Esophagus squamous epithelium (tissue), 5 donors: ENCODE measurements at regions not wholly inside any gene's neighbourhood (a gene's known extent, or its start where the extent isn't known, plus 50 kb on each side); places are given as distances from the start of the nearest gene placed in this dataset.
A peak's percentile ranks its signal among the peaks of the same experiment; 100 is the strongest.

ENCODE experiments used
- DNase-seq: peaks from one replicate; lab custom pipeline; 2025; lab: John Stamatoyannopoulos, UW
- H3K27ac ChIP-seq, 4 donors: fragments of 200-600 bp; sonication (generic); one replicate each; pipeline ENCODE4 v1.5.1; 2016 to 2019; ENCODE audit warnings: mild to moderate bottlenecking in 1 of 4
- H3K27me3 ChIP-seq, 4 donors: fragments of 200-600 bp; sonication (generic); 1 replicate in 3 of 4; 2 replicates in 1 of 4; pipeline versions ENCODE4 v1.5.1 to v1.6.0; 2017 to 2021; ENCODE audit warnings: antibody characterized with exemption in 1 of 4
- H3K36me3 ChIP-seq, 3 donors: fragments of 200-600 bp; sonication (generic); one replicate each; pipeline ENCODE4 v1.5.1; 2016 to 2019
- H3K4me1 ChIP-seq, 3 donors: fragments of 200-600 bp; sonication (generic); one replicate each; pipeline ENCODE4 v1.5.1; 2017 to 2019
- H3K4me3 ChIP-seq, 4 donors: fragments of 200-600 bp; sonication (generic); 1 replicate in 3 of 4; 2 replicates in 1 of 4; pipeline ENCODE4 v1.5.1; 2016 to 2019; ENCODE audit warnings: mild to moderate bottlenecking in 2 of 4, moderate library complexity in 1 of 4
- H3K9me3 ChIP-seq, 3 donors: fragments of 200-600 bp; sonication (generic); one replicate each; pipeline ENCODE4 v1.5.1; 2016 to 2019
- CTCF ChIP-seq, 6 experiments: fragments of 450-650 bp in 4 of 6; fragments of 200-600 bp in 2 of 6; sonication (generic) in 2 of 6; IDR thresholded peaks; one replicate each; pipeline ENCODE4 v1.5.1; 2016 to 2019; ENCODE audit warnings: antibody characterized with exemption in 6 of 6, mild to moderate bottlenecking in 4 of 6, moderate library complexity in 4 of 6
- POLR2A ChIP-seq, 4 donors: fragments of 450-650 bp; IDR thresholded peaks; one replicate each; pipeline ENCODE4 v1.6.1; 2017; ENCODE audit warnings: antibody characterized with exemption in 4 of 4, mild to moderate bottlenecking in 4 of 4, moderate library complexity in 3 of 4
- WGBS, 2 donors: methylation state at CpG; one replicate each; pipeline ENCODE4 v1.1.5; 2018; 5-methylcytosine and 5-hydroxymethylcytosine counted together
- intact Hi-C: fragments of 100-400 bp; cut with DNase I; formaldehyde crosslinking; loops from one replicate; pipeline ENCODE4 v1.15.0; 2022
- donor health status: DM: yes; HTN: yes; CAD: no.

GRCh38 chr6:105907301-105907700, 178.8 kb upstream of the PRDM1 start:
- Histone ChIP-seq H3K27ac (no peak overlapping the region), H3K27me3 (no peaks in the 10 kb centered on the region), H3K9me3 (no peaks in the 10 kb centered on the region), H3K4me1 (peaks cover 0 to 5% (median 0%) of the 10 kb centered on the region in 3 donors), H3K4me3 (no peak overlapping the region), H3K36me3 (no peaks in the 10 kb centered on the region)
- WGBS, 2 donors, result 63 to 91% methylated on average over 2 of the region's 2 CpGs
- TF ChIP-seq CTCF (IDR thresholded peaks at IDR 0.05), result no peak
- TF ChIP-seq POLR2A (IDR thresholded peaks at IDR 0.05), result no peak
- intact Hi-C loops, result no loop called here
- no peak for DNase-seq

GRCh38 chr6:105902401-105903031, 183.6 kb upstream of the PRDM1 start:
- Histone ChIP-seq H3K4me3 (no peak overlapping the region), H3K27me3 (no peaks in the 10 kb centered on the region), H3K4me1 (peaks cover 0 to 5% (median 0%) of the 10 kb centered on the region in 3 donors), H3K27ac (peak overlapping the region in 3 of 4 donors; percentile 30 to 60 (median 38)), H3K9me3 (no peaks in the 10 kb centered on the region), H3K36me3 (no peaks in the 10 kb centered on the region)
- intact Hi-C loops, result no loop called here
- 54 to 56% methylated on average over 8 of the region's 8 CpGs for WGBS, 2 donors
- TF ChIP-seq POLR2A (IDR thresholded peaks at IDR 0.05) (no peak), CTCF (IDR thresholded peaks at IDR 0.05) (no peak)
- DNase-seq, result no peak

DNA sequence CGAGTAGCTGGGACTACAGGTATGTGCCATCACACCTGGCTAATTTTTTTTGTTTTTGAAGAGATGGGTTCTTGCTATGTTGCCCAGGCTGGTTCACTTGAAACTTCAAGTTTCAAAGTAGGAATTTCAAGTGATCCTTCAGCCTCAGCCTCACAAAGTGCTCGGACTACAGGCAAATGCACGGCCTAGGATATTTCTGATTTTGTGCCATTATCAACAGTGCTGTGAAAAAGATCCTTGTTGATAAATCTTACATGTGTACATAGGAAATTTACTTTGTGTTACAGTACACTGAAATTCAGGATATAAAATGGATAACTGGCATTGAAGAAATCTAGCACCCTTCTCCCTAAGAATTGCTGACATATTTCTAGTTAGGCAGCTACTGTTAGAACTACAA, 184.6 kb upstream of the PRDM1 start:
- 92% methylated on average over 3 of the region's 3 CpGs for WGBS, 2 donors
- Histone ChIP-seq H3K4me1 (peaks cover 0 to 5% (median 0%) of the 10 kb centered on the region in 3 donors), H3K27me3 (no peaks in the 10 kb centered on the region), H3K27ac (peak overlapping the region in 2 of 4 donors; percentile 2 to 60), H3K36me3 (no peaks in the 10 kb centered on the region), H3K9me3 (no peaks in the 10 kb centered on the region), H3K4me3 (no peak overlapping the region)
- intact Hi-C loops, result no loop called here
- no peak for DNase-seq
- TF ChIP-seq POLR2A (IDR thresholded peaks at IDR 0.05) (no peak), CTCF (IDR thresholded peaks at IDR 0.05) (no peak)

DNA sequence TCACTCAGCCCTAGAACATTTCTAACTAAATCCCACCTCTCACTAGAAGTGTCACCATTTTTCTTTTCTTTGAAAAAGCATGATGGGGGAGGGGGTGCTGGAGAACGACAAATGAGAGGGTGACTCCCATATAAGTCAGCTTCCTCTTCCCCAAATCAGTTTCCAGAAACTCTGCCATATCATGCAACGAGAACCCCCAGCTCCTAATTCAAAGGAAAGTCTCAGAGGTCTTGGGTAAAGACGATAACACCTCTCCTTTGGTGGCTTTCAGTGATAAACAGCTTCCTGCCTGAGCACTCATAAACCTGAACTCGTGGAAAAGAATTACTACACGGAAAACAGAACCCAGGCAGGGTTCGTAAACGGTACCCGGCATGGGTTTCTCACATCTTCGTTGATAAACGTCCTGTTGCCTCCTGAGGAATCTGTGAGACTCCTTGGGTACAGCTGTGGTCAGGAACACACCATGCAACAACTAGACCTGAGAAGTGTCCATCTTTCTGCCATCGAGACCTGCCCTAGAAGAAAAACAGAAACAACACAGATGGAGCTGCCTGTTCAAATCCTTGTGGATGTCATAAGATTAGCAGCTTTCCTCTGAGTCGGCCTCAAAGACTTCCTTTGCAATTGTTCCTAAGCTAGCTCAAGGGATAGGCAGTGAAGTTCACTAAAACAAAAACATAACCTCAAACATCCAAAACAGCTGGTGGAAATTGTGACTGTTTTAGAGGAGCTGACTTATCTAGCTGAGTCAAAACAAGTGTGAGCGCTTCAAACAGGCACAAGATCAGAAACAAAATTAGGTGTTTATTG, 185.8 kb upstream of the PRDM1 start:
- intact Hi-C loops, result no loop called here
- no peaks in the 10 kb centered on the region for H3K36me3 ChIP-seq
- WGBS, 2 donors, result 50 to 64% methylated on average over 12 of the region's 13 CpGs
- no peak for DNase-seq
- H3K9me3 ChIP-seq, result no peaks in the 10 kb centered on the region
- TF ChIP-seq POLR2A (IDR thresholded peaks at IDR 0.05) (no peak), CTCF (IDR thresholded peaks at IDR 0.05) (no peak)
- H3K4me3 ChIP-seq, result no peak overlapping the region
- peaks cover 0 to 5% (median 0%) of the 10 kb centered on the region in 3 donors for H3K4me1 ChIP-seq
- peak overlapping the region in 2 of 4 donors; percentile 23 to 57 for H3K27ac ChIP-seq
- no peaks in the 10 kb centered on the region for H3K27me3 ChIP-seq

DNA sequence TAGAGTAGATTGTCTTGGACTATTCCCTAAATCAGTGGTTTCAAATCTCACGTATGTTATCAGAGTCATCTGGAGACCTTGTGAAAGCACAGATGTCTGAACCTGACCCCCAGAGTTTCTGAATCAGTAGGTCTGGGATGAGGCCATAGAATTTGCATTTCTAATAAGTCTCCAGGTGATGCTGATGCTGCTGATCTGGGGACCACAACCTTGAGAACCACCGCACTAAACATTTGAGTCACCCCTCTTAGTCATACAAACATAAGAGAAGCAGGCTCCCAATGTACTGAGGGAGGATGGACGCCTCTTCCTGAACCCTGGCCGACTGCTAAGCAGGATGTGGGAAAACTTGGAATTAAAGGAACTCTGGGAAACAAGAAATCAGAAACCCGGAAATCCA, 187.8 kb upstream of the PRDM1 start:
- no peaks in the 10 kb centered on the region for H3K36me3 ChIP-seq
- H3K4me1 ChIP-seq, result peaks cover 0 to 5% (median 0%) of the 10 kb centered on the region in 3 donors
- DNase-seq, result no peak
- no peaks in the 10 kb centered on the region for H3K27me3 ChIP-seq
- intact Hi-C loops, result no loop called here
- H3K9me3 ChIP-seq, result no peaks in the 10 kb centered on the region
- no peak overlapping the region for H3K4me3 ChIP-seq
- no peak overlapping the region for H3K27ac ChIP-seq
- TF ChIP-seq POLR2A (IDR thresholded peaks at IDR 0.05) (no peak), CTCF (IDR thresholded peaks at IDR 0.05) (no peak)
- WGBS, 2 donors, result 58 to 67% methylated on average over 5 of the region's 5 CpGs
